ENCODE measurements at regions not wholly inside any gene's neighbourhood (a gene's known extent, or its start where the extent isn't known, plus 50 kb on each side); places are given as distances from the start of the nearest gene placed in this dataset.

- no peak for TF ChIP-seq CTCF (IDR thresholded peaks at IDR 0.05)
- TF ChIP-seq EP300 (IDR thresholded peaks at IDR 0.05) = no peak
- TF ChIP-seq POLR2A (IDR thresholded peaks at IDR 0.05) = no peak
- no peak for TF ChIP-seq POLR2AphosphoS5 (IDR thresholded peaks at IDR 0.05)
These were observed 1199.1 kb upstream of the GYPC start for GRCh38 chr2:125456693-125457363.

Data from stomach (tissue), 4 donors.